ENCODE measurements at regions not wholly inside any gene's neighbourhood (a gene's known extent, or its start where the extent isn't known, plus 50 kb on each side); places are given as distances from the start of the nearest gene placed in this dataset.

DNA sequence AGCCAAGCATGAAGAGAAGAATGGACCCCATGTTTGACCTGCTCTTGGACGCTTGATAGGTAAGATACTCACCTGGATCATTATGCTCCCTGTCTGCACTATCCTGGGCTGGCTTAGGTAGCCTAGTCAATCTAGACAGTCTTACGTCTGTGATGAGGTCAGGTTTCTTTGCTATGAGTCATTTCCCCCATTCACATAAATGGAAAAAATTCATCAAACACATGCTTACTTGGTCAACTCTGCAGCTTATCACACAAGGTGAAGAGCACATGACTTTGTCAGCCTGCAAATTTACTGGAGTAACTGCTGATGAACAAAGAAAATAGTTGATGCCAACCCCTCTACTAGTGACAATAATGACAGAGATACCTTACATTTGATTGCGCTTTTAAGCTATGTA lies 170.0 kb downstream of the NUFIP1 start:
- TF ChIP-seq, protein P1, sequence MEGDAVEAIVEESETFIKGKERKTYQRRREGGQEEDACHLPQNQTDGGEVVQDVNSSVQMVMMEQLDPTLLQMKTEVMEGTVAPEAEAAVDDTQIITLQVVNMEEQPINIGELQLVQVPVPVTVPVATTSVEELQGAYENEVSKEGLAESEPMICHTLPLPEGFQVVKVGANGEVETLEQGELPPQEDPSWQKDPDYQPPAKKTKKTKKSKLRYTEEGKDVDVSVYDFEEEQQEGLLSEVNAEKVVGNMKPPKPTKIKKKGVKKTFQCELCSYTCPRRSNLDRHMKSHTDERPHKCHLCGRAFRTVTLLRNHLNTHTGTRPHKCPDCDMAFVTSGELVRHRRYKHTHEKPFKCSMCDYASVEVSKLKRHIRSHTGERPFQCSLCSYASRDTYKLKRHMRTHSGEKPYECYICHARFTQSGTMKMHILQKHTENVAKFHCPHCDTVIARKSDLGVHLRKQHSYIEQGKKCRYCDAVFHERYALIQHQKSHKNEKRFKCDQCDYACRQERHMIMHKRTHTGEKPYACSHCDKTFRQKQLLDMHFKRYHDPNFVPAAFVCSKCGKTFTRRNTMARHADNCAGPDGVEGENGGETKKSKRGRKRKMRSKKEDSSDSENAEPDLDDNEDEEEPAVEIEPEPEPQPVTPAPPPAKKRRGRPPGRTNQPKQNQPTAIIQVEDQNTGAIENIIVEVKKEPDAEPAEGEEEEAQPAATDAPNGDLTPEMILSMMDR (IDR thresholded peaks at IDR 0.05) = no peak
- TF ChIP-seq POLR2A (IDR thresholded peaks at IDR 0.05) = no peak

Data from testis (tissue), 2 donors.